ENCODE measurements at regions not wholly inside any gene's neighbourhood (a gene's known extent, or its start where the extent isn't known, plus 50 kb on each side); places are given as distances from the start of the nearest gene placed in this dataset.

DNA sequence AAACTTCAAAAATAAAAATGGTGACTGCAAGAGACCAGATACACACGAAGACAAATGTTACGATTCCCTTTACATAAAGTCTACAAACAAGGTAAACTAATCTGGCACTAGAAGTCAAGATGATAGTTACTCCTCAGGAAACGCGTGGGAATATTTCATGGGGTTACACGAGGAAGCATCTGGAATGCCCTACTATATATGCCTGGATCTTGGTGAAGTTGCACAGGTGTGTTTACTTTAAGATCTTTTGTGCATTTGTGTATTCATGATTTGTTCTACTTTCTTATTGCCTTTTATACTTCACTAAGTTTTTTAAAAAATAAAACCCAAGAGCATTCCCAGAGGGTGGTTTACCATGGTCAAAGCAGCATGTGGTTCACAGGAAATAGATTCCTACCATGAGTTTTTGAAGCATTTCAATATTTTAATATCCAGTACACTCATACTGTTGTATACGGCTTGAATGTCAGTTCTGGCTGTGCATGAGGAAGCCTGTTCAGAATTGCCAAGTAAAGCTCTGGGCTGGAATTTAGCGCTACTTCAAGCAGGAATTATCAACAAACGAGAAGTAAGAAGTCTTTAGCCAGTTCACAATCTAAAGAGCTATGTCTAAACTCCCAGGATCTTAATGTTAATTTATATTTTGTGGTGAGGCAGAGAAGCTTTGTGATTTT lies 239.8 kb upstream of the KLHL1 start:
- TF ChIP-seq POLR2A (IDR thresholded peaks at IDR 0.05; ENCODE audit: low read depth, low read length) (no peak), TAF1 (IDR thresholded peaks at IDR 0.05; ENCODE audit: borderline replicate concordance, low read depth, low read length) (no peak)
